Stimulated activated naive CD8-positive, alpha-beta T cell treated with anti-CD3 and anti-CD28 coated beads, Interleukin-15, Interleukin-2, amounts not matched to agents 100 ng/mL and 50 ng/mL, for 24 hours (primary cell): ENCODE measurements at regions not wholly inside any gene's neighbourhood (a gene's known extent, or its start where the extent isn't known, plus 50 kb on each side); places are given as distances from the start of the nearest gene placed in this dataset.

Experiments used
- H3K27ac Mint-ChIP-seq: one replicate; pipeline ENCODE4 v1.8.0; 2021; ENCODE audit warnings: mild to moderate bottlenecking, mixed read lengths
- H3K27me3 Mint-ChIP-seq: one replicate; pipeline ENCODE4 v1.8.0; 2021; ENCODE audit warnings: mixed read lengths
- H3K36me3 Mint-ChIP-seq: one replicate; pipeline ENCODE4 v1.8.0; 2021; ENCODE audit warnings: low read depth, mixed read lengths
- H3K4me1 Mint-ChIP-seq: one replicate; pipeline ENCODE4 v1.8.0; 2021; ENCODE audit warnings: low read depth, mixed read lengths
- H3K4me3 Mint-ChIP-seq: one replicate; pipeline ENCODE4 v1.8.0; 2021; ENCODE audit warnings: mild to moderate bottlenecking, mixed read lengths
- H3K9me3 Mint-ChIP-seq: one replicate; pipeline ENCODE4 v1.8.0; 2021; ENCODE audit warnings: mixed read lengths

DNA sequence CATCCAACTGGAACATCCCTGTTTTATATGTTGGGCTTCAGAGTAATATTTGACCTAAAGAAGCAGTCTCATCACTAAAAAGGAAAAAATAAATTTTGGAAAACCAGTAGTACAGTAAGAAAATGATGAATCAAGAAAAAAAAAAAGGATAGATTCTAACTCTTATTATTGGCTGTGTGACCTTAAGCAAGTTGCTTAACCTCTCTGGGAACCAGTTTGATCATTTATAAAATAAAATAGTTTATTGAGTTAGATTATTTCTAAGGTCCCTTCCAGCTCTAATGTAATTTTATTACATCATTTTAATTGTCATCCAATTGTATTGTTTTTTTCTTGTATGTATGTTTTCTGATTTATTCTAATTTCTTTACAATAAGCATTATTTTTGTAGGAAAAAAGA is 127.0 kb downstream of the PRELID2 start:
- Mint-ChIP-seq H3K4me1 (no peaks in the 10 kb centered on the region), H3K4me3 (no peak overlapping the region)

GRCh38 chr5:145704724-145705123 is 130.4 kb downstream of the PRELID2 start:
- no peak overlapping the region for H3K4me3 Mint-ChIP-seq
- H3K27me3 Mint-ChIP-seq: no peaks in the 10 kb centered on the region
- no peaks in the 10 kb centered on the region for H3K36me3 Mint-ChIP-seq
- H3K27ac Mint-ChIP-seq: no peak overlapping the region
- no peaks in the 10 kb centered on the region for H3K9me3 Mint-ChIP-seq
- H3K4me1 Mint-ChIP-seq: no peaks in the 10 kb centered on the region

More for the DNA sequence above, 127.0 kb downstream of the PRELID2 start:
- no peaks in the 10 kb centered on the region for H3K36me3 Mint-ChIP-seq
- H3K27ac Mint-ChIP-seq: no peak overlapping the region
- no peaks in the 10 kb centered on the region for H3K9me3 Mint-ChIP-seq
- no peaks in the 10 kb centered on the region for H3K27me3 Mint-ChIP-seq

DNA sequence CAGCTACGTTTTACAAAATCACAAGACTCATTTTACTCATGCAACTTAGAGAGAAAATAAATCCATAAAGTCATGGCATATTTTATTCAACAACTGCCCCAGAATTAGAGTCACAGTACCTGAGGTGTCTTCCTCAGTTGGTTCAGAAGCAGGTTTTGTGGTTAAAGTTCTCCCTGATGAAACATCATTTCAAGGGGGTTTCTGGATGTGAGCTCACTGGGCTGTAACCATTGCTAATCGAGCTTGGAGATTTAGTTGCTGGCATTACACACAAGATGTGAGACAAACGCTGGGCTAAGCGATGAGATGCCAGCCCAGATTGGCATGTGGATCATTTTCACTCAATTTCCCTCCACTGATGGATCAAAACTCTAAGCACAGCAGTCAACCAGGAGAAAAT is 131.3 kb downstream of the PRELID2 start:
- Mint-ChIP-seq H3K4me3 (no peak overlapping the region), H3K36me3 (no peaks in the 10 kb centered on the region), H3K27ac (no peak overlapping the region), H3K4me1 (no peaks in the 10 kb centered on the region), H3K27me3 (no peaks in the 10 kb centered on the region), H3K9me3 (no peaks in the 10 kb centered on the region)

- Mint-ChIP-seq H3K27me3 (no peaks in the 10 kb centered on the region), H3K4me3 (no peak overlapping the region), H3K9me3 (no peaks in the 10 kb centered on the region), H3K36me3 (no peaks in the 10 kb centered on the region), H3K27ac (no peak overlapping the region), H3K4me1 (no peaks in the 10 kb centered on the region)
Measured at GRCh38 chr5:145701404-145701803, 133.7 kb downstream of the PRELID2 start.

DNA sequence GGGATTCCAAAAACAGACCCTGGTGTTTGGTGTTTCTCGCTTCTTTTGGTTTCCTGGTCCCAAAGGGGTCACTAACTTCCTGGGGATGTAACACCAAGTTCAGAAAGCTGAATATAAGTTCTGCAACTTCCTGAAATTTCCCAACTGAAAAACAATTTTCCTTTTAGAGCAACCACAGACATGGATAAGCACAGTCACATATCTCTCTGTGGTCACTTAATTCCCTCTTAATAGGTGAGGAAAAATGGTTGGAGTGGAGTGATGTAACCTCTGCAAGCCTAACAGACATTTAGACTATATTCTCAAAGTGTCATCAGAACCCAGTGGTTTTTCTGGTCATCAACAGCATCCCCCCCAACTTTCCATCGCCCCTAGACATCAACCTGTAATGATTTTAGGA is 135.3 kb downstream of the PRELID2 start:
- H3K27ac Mint-ChIP-seq: no peak overlapping the region
- no peaks in the 10 kb centered on the region for H3K36me3 Mint-ChIP-seq

DNA sequence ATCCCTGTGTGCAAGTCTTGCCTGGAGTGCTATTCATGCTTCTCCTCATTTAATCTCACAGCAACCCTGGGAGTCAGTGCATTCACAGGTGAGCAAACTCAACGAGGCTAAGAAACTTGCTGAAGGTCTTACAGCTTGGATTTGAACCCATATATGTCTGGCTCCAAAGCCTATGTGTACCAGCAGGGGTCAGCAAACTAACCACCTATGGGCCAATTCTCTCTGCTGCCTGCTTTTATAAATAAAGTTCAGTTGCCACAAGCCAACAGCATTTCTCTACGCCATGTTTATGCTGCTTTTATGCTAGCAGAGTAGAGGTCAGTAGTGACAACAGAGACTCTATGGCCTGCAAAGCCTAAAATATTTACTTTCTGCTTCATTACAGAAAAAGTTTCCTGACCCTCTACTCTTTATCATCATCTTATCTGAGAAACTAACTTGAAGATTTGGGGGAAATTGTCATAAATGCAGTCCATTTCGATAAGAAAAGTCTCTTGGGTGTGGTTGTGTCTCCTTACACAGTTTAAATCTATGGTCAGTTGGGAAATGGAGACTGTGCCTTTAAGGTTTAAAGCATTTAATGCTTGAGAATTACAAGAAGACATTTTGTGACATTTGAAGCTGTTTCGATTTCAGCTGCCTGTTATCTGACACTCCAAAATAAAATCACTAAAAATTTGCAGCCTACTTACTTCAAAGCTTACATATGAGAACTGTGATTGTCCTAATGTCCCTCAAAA is 137.7 kb downstream of the PRELID2 start:
- no peak overlapping the region for H3K4me3 Mint-ChIP-seq
- no peaks in the 10 kb centered on the region for H3K36me3 Mint-ChIP-seq
- H3K4me1 Mint-ChIP-seq: no peaks in the 10 kb centered on the region
- H3K27ac Mint-ChIP-seq: no peak overlapping the region
- no peaks in the 10 kb centered on the region for H3K27me3 Mint-ChIP-seq
- H3K9me3 Mint-ChIP-seq: no peaks in the 10 kb centered on the region

More for the DNA sequence above, 135.3 kb downstream of the PRELID2 start:
- no peaks in the 10 kb centered on the region for H3K4me1 Mint-ChIP-seq
- H3K4me3 Mint-ChIP-seq: no peak overlapping the region
- no peaks in the 10 kb centered on the region for H3K27me3 Mint-ChIP-seq
- no peaks in the 10 kb centered on the region for H3K9me3 Mint-ChIP-seq

DNA sequence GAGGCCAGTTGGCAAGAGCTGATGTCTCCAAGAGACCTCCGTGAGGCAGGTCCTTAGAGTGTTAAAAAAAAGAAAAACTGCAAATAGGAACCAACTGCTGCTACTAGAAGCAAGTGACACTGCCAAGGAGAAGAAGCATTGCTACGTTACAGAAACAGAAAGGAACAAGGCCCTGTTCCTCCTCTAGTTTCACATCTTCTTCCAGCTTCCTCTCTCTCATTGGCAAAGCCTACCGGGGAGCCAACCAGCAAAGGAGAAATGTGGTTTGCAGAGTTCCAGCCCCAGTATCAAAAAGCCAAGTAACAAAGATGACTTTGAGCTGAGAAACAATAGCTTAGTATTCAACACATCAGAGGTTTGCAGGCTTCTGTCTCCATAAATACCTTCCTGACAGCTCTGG is 145.9 kb downstream of the PRELID2 start:
- Mint-ChIP-seq H3K4me1 (peaks cover 4% of the 10 kb centered on the region), H3K4me3 (no peak overlapping the region), H3K27me3 (no peaks in the 10 kb centered on the region), H3K36me3 (no peaks in the 10 kb centered on the region), H3K27ac (no peak overlapping the region), H3K9me3 (no peaks in the 10 kb centered on the region)

DNA sequence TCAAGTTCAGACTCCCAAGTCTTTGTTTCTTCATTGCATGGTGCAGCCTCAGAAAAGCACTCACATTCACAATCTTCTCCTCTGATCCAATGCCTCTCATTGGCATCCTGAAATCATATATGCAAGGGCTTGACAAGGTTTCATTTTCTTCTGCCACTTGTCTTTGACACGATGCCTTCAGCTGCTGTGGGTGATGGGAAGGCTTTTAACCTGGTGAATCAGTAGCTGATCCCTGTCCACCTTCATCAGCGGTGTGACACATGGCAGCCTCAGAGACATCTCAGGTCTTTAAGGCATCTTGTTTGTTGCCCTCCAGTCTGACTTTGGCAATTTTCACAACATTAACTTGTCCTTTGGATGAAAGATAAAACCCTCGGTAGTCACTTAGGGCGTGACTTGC is 147.2 kb downstream of the PRELID2 start:
- Mint-ChIP-seq H3K27me3 (no peaks in the 10 kb centered on the region), H3K27ac (no peak overlapping the region), H3K36me3 (no peaks in the 10 kb centered on the region), H3K4me3 (no peak overlapping the region), H3K9me3 (no peaks in the 10 kb centered on the region), H3K4me1 (peaks cover 4% of the 10 kb centered on the region)

GRCh38 chr5:145685417-145685816 is 149.7 kb downstream of the PRELID2 start:
- no peaks in the 10 kb centered on the region for H3K27me3 Mint-ChIP-seq
- peaks cover 4% of the 10 kb centered on the region for H3K4me1 Mint-ChIP-seq
- no peaks in the 10 kb centered on the region for H3K9me3 Mint-ChIP-seq
- H3K27ac Mint-ChIP-seq: no peak overlapping the region
- H3K36me3 Mint-ChIP-seq: no peaks in the 10 kb centered on the region
- H3K4me3 Mint-ChIP-seq: no peak overlapping the region

DNA sequence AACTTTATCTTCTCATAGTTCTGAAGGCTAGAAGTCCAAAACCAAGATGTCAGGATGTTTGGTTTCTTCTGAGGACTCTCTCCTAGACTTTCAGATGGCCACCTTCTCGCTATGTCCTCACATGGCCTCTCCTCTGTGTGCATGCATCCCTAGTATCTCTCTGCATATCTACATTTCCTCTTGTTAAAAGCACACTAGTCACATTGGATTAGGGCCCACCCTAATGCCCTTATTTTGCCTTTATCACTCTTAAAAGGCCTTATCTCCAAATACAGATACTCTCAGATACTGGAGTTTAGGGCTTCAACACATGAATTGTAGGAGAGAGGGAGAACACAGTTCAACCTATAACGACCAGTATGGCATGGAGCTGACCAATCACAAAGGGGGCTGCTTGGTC is 151.7 kb downstream of the PRELID2 start:
- no peaks in the 10 kb centered on the region for H3K4me1 Mint-ChIP-seq
- no peaks in the 10 kb centered on the region for H3K36me3 Mint-ChIP-seq
- no peak overlapping the region for H3K27ac Mint-ChIP-seq
- no peak overlapping the region for H3K4me3 Mint-ChIP-seq
- no peaks in the 10 kb centered on the region for H3K27me3 Mint-ChIP-seq
- H3K9me3 Mint-ChIP-seq: no peaks in the 10 kb centered on the region

- H3K4me3 Mint-ChIP-seq: no peak overlapping the region
- no peaks in the 10 kb centered on the region for H3K9me3 Mint-ChIP-seq
- no peaks in the 10 kb centered on the region for H3K4me1 Mint-ChIP-seq
- no peaks in the 10 kb centered on the region for H3K36me3 Mint-ChIP-seq
- H3K27ac Mint-ChIP-seq: no peak overlapping the region
- H3K27me3 Mint-ChIP-seq: no peaks in the 10 kb centered on the region
Measured at GRCh38 chr5:145682197-145682899, 152.8 kb downstream of the PRELID2 start.

DNA sequence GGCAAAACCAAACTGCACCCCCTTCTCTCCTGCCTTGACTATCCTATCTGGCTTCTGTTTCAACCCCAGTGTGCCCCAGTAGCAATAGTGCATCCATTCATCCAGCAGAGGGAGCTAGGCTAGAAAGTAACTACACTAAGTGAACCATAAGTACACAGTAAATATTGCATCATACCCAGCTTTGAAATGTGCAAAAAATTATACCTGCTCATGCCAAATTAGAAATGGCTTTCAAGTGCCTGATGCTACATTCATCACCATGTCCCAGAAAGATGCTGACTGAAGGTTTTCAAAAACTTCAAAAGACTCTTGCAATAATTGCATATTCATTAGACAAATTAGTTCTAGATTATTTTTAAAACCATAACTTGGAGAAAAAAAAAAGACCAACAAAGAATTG is 153.5 kb downstream of the PRELID2 start:
- no peak overlapping the region for H3K4me3 Mint-ChIP-seq
- no peak overlapping the region for H3K27ac Mint-ChIP-seq
- no peaks in the 10 kb centered on the region for H3K9me3 Mint-ChIP-seq
- no peaks in the 10 kb centered on the region for H3K4me1 Mint-ChIP-seq
- H3K27me3 Mint-ChIP-seq: no peaks in the 10 kb centered on the region
- no peaks in the 10 kb centered on the region for H3K36me3 Mint-ChIP-seq

GRCh38 chr5:145681216-145681615 is 153.9 kb downstream of the PRELID2 start:
- Mint-ChIP-seq H3K27me3 (no peaks in the 10 kb centered on the region), H3K4me3 (no peak overlapping the region), H3K27ac (no peak overlapping the region), H3K36me3 (no peaks in the 10 kb centered on the region), H3K9me3 (no peaks in the 10 kb centered on the region), H3K4me1 (no peaks in the 10 kb centered on the region)

GRCh38 chr5:145680767-145681166 is 154.4 kb downstream of the PRELID2 start:
- Mint-ChIP-seq H3K27me3 (no peaks in the 10 kb centered on the region), H3K27ac (no peak overlapping the region), H3K36me3 (no peaks in the 10 kb centered on the region), H3K4me3 (no peak overlapping the region), H3K4me1 (no peaks in the 10 kb centered on the region), H3K9me3 (no peaks in the 10 kb centered on the region)

GRCh38 chr5:145680169-145680568 is 155.0 kb downstream of the PRELID2 start:
- no peak overlapping the region for H3K27ac Mint-ChIP-seq
- no peaks in the 10 kb centered on the region for H3K9me3 Mint-ChIP-seq
- no peaks in the 10 kb centered on the region for H3K27me3 Mint-ChIP-seq
- H3K4me1 Mint-ChIP-seq: no peaks in the 10 kb centered on the region
- no peak overlapping the region for H3K4me3 Mint-ChIP-seq
- no peaks in the 10 kb centered on the region for H3K36me3 Mint-ChIP-seq

- Mint-ChIP-seq H3K36me3 (no peaks in the 10 kb centered on the region), H3K4me1 (no peaks in the 10 kb centered on the region), H3K27me3 (no peaks in the 10 kb centered on the region), H3K4me3 (no peak overlapping the region), H3K9me3 (no peaks in the 10 kb centered on the region), H3K27ac (no peak overlapping the region)
Measured at GRCh38 chr5:145678255-145678654, 156.9 kb downstream of the PRELID2 start.
